ENCODE measurements at regions not wholly inside any gene's neighbourhood (a gene's known extent, or its start where the extent isn't known, plus 50 kb on each side); places are given as distances from the start of the nearest gene placed in this dataset.
"Not testable (repeated sequence)": the region's sequence is repeated elsewhere in the genome, so short reads cannot be mapped to it uniquely, and the experiment has no call there.

GRCh38 chr5:103736343-103736742 lies 173.8 kb upstream of the NUDT12 start:
- TF ChIP-seq CTCF (conservative IDR thresholded peaks at IDR 0.05; ENCODE audit: low read length); EZH2phosphoT487 (IDR thresholded peaks at IDR 0.05; ENCODE audit: borderline replicate concordance, low read depth, low read length): not testable (repeated sequence)
